Muscle of leg (tissue), 3 donors: ENCODE measurements at regions not wholly inside any gene's neighbourhood (a gene's known extent, or its start where the extent isn't known, plus 50 kb on each side); places are given as distances from the start of the nearest gene placed in this dataset.

Source experiments
- DNase-seq: peaks from one replicate; pipeline ENCODE4 v3.0.0; 2013
- H3K27ac ChIP-seq: one replicate; pipeline ENCODE4 v1.5.1; 2013; ENCODE audit warnings: mild to moderate bottlenecking, low read length, control low read depth
- H3K27me3 ChIP-seq: one replicate; pipeline ENCODE4 v1.6.1; 2013; ENCODE audit warnings: low read length; ENCODE audit not compliant: control insufficient read depth, insufficient read depth
- H3K36me3 ChIP-seq: one replicate; pipeline ENCODE4 v1.6.1; 2013; ENCODE audit warnings: low read length; ENCODE audit not compliant: control insufficient read depth, insufficient read depth
- H3K4me1 ChIP-seq: one replicate; pipeline ENCODE4 v1.6.1; 2013; ENCODE audit warnings: low read length; ENCODE audit not compliant: control insufficient read depth, insufficient read depth
- H3K4me3 ChIP-seq: one replicate; pipeline ENCODE4 v1.5.1; 2013; ENCODE audit warnings: low read length, control low read depth
- H3K9me3 ChIP-seq: replicated peaks from 2 replicates; pipeline ENCODE4 v1.6.1; 2013; ENCODE audit warnings: low read depth, low read length; ENCODE audit not compliant: control insufficient read depth
- WGBS: methylation state at CpG from one replicate; pipeline ENCODE4 v1.1.5; 2013; ENCODE audit warnings: missing lambda C conversion rate; ENCODE audit not compliant: insufficient coverage; 5-methylcytosine and 5-hydroxymethylcytosine counted together

GRCh38 chr2:34105006-34105767 is 506.1 kb upstream of the FAM98A start:
- Histone ChIP-seq H3K4me1 (no peaks in the 10 kb centered on the region), H3K27ac (no peak overlapping the region), H3K4me3 (no peak overlapping the region), H3K27me3 (no peaks in the 10 kb centered on the region), H3K9me3 (no peaks in the 10 kb centered on the region), H3K36me3 (no peaks in the 10 kb centered on the region)
- no CpG with 5 or more reads among the region's 5 CpGs for WGBS
- peak; percentile 18 for DNase-seq

GRCh38 chr2:34104601-34105000 is 505.5 kb upstream of the FAM98A start:
- H3K4me1 ChIP-seq = no peaks in the 10 kb centered on the region
- no peaks in the 10 kb centered on the region for H3K27me3 ChIP-seq
- no peak overlapping the region for H3K4me3 ChIP-seq
- H3K36me3 ChIP-seq = no peaks in the 10 kb centered on the region
- no peak overlapping the region for H3K27ac ChIP-seq
- DNase-seq = peak; percentile 4
- no CpG with 5 or more reads among the region's 1 CpG for WGBS
- H3K9me3 ChIP-seq = no peaks in the 10 kb centered on the region

- no CpG with 5 or more reads among the region's 2 CpGs for WGBS
- Histone ChIP-seq H3K36me3 (no peaks in the 10 kb centered on the region), H3K4me1 (no peaks in the 10 kb centered on the region), H3K4me3 (no peak overlapping the region), H3K27ac (no peak overlapping the region), H3K9me3 (no peaks in the 10 kb centered on the region), H3K27me3 (no peaks in the 10 kb centered on the region)
- no peak for DNase-seq
These were observed 504.3 kb upstream of the FAM98A start for GRCh38 chr2:34103437-34103836.

GRCh38 chr2:34102339-34102738 is 503.2 kb upstream of the FAM98A start:
- Histone ChIP-seq H3K4me3 (no peak overlapping the region), H3K9me3 (no peaks in the 10 kb centered on the region), H3K27me3 (no peaks in the 10 kb centered on the region), H3K4me1 (no peaks in the 10 kb centered on the region), H3K36me3 (no peaks in the 10 kb centered on the region), H3K27ac (no peak overlapping the region)
- no CpG with 5 or more reads among the region's 2 CpGs for WGBS
- DNase-seq = no peak

- H3K9me3 ChIP-seq = no peaks in the 10 kb centered on the region
- no peaks in the 10 kb centered on the region for H3K27me3 ChIP-seq
- no peaks in the 10 kb centered on the region for H3K4me1 ChIP-seq
- no peak overlapping the region for H3K4me3 ChIP-seq
- no peaks in the 10 kb centered on the region for H3K36me3 ChIP-seq
- DNase-seq = no peak
- WGBS = no CpG with 5 or more reads among the region's 2 CpGs
- H3K27ac ChIP-seq = no peak overlapping the region
These were observed 500.3 kb upstream of the FAM98A start for GRCh38 chr2:34099377-34099776.

GRCh38 chr2:34098256-34098655 is 499.2 kb upstream of the FAM98A start:
- Histone ChIP-seq H3K27ac (no peak overlapping the region), H3K9me3 (no peaks in the 10 kb centered on the region), H3K27me3 (no peaks in the 10 kb centered on the region), H3K4me1 (no peaks in the 10 kb centered on the region), H3K4me3 (no peak overlapping the region), H3K36me3 (no peaks in the 10 kb centered on the region)
- 33% methylated on average over 1 of the region's 2 CpGs for WGBS
- no peak for DNase-seq

GRCh38 chr2:34096562-34097171 is 497.6 kb upstream of the FAM98A start:
- DNase-seq = peak; percentile 67
- Histone ChIP-seq H3K4me1 (no peaks in the 10 kb centered on the region), H3K27me3 (no peaks in the 10 kb centered on the region), H3K9me3 (no peaks in the 10 kb centered on the region), H3K4me3 (no peak overlapping the region), H3K27ac (no peak overlapping the region), H3K36me3 (no peaks in the 10 kb centered on the region)
- 0% methylated on average over 1 of the region's 3 CpGs for WGBS

- DNase-seq = no peak
- Histone ChIP-seq H3K27ac (no peak overlapping the region), H3K9me3 (no peaks in the 10 kb centered on the region), H3K4me3 (no peak overlapping the region), H3K27me3 (no peaks in the 10 kb centered on the region), H3K4me1 (no peaks in the 10 kb centered on the region), H3K36me3 (no peaks in the 10 kb centered on the region)
- no CpG with 5 or more reads among the region's 3 CpGs for WGBS
These were observed 494.7 kb upstream of the FAM98A start for GRCh38 chr2:34093790-34094189.

- Histone ChIP-seq H3K9me3 (no peaks in the 10 kb centered on the region), H3K4me1 (no peaks in the 10 kb centered on the region), H3K27me3 (no peaks in the 10 kb centered on the region), H3K36me3 (no peaks in the 10 kb centered on the region), H3K27ac (no peak overlapping the region), H3K4me3 (no peak overlapping the region)
- WGBS = no CpG with 5 or more reads among the region's 2 CpGs
- no peak for DNase-seq
These were observed 471.1 kb upstream of the FAM98A start for GRCh38 chr2:34070196-34070595.

- H3K36me3 ChIP-seq = no peaks in the 10 kb centered on the region
- no peak for DNase-seq
- no peaks in the 10 kb centered on the region for H3K9me3 ChIP-seq
- no peak overlapping the region for H3K27ac ChIP-seq
- H3K4me3 ChIP-seq = no peak overlapping the region
- H3K27me3 ChIP-seq = no peaks in the 10 kb centered on the region
- H3K4me1 ChIP-seq = no peaks in the 10 kb centered on the region
These were observed 470.5 kb upstream of the FAM98A start for GRCh38 chr2:34069604-34070003.

GRCh38 chr2:34050413-34050812 is 451.3 kb upstream of the FAM98A start:
- Histone ChIP-seq H3K27ac (no peak overlapping the region), H3K27me3 (no peaks in the 10 kb centered on the region), H3K4me1 (no peaks in the 10 kb centered on the region), H3K4me3 (no peak overlapping the region), H3K36me3 (no peaks in the 10 kb centered on the region), H3K9me3 (no peaks in the 10 kb centered on the region)
- no peak for DNase-seq
